Osteoblast (primary cell): ENCODE measurements at regions not wholly inside any gene's neighbourhood (a gene's known extent, or its start where the extent isn't known, plus 50 kb on each side); places are given as distances from the start of the nearest gene placed in this dataset.

Experiments used
- DNase-seq: peaks from one replicate; pipeline ENCODE4 v3.0.0; 2011; ENCODE audit warnings: low spot score, mixed read lengths; ENCODE audit not compliant: insufficient read length; ENCODE audit errors: missing footprints
- H2AFZ ChIP-seq: 2 replicates; pipeline ENCODE4 v1.6.0; 2011; ENCODE audit warnings: mild to moderate bottlenecking, low read length
- H3K27ac ChIP-seq: 2 replicates; pipeline ENCODE4 v1.5.1; 2011; ENCODE audit warnings: mild to moderate bottlenecking, low read depth, low read length, moderate library complexity
- H3K27me3 ChIP-seq: 2 replicates; pipeline ENCODE4 v1.6.0; 2012; ENCODE audit warnings: mild to moderate bottlenecking, control low read depth, inconsistent platforms, low read length, moderate library complexity; ENCODE audit not compliant: insufficient read depth
- H3K36me3 ChIP-seq: 2 replicates; pipeline ENCODE4 v1.5.1; 2011; ENCODE audit warnings: mild to moderate bottlenecking, low read length, control low read depth, moderate library complexity; ENCODE audit not compliant: insufficient read depth
- H3K4me1 ChIP-seq: 2 replicates; pipeline ENCODE4 v1.5.1; 2011; ENCODE audit warnings: mild to moderate bottlenecking, low read length, control low read depth, moderate library complexity; ENCODE audit not compliant: insufficient read depth
- H3K4me2 ChIP-seq: 2 replicates; pipeline ENCODE4 v1.6.0; 2011; ENCODE audit warnings: mild to moderate bottlenecking, low read length; ENCODE audit not compliant: insufficient read depth
- H3K4me3 ChIP-seq: fragments of 200-600 bp; sonication (generic); 3 replicates; pipeline ENCODE4 v1.5.1; 2012; ENCODE audit warnings: mild to moderate bottlenecking, low read length, inconsistent platforms; ENCODE audit not compliant: insufficient read depth
- H3K79me2 ChIP-seq: 2 replicates; pipeline ENCODE4 v1.6.0; 2012; ENCODE audit warnings: mild to moderate bottlenecking, low read length, control low read depth, inconsistent platforms; ENCODE audit not compliant: insufficient read depth
- H3K9me3 ChIP-seq: 2 replicates; pipeline ENCODE4 v1.5.1; 2011; ENCODE audit warnings: low read depth, low read length, control low read depth
- H4K20me1 ChIP-seq: 2 replicates; pipeline ENCODE4 v1.6.0; 2012; ENCODE audit warnings: mild to moderate bottlenecking, low read length, control low read depth; ENCODE audit not compliant: insufficient read depth
- CTCF ChIP-seq: IDR thresholded peaks from 2 replicates; pipeline ENCODE4 v1.5.1; 2011; ENCODE audit warnings: mild to moderate bottlenecking, low read depth, low read length, moderate library complexity; ENCODE audit errors: extremely low read depth

GRCh38 chr2:122056853-122057252 lies 301.4 kb downstream of the TSN start:
- TF ChIP-seq CTCF, result no peak
- Histone ChIP-seq H4K20me1 (no peaks in the 10 kb centered on the region), H3K79me2 (no peaks in the 10 kb centered on the region), H2AFZ (no peak overlapping the region), H3K4me2 (no peak overlapping the region), H3K36me3 (no peaks in the 10 kb centered on the region), H3K27me3 (no peaks in the 10 kb centered on the region), H3K9me3 (no peaks in the 10 kb centered on the region), H3K4me1 (peaks cover 4% of the 10 kb centered on the region), H3K27ac (no peak overlapping the region), H3K4me3 (no peak overlapping the region)
- no peak for DNase-seq

DNA sequence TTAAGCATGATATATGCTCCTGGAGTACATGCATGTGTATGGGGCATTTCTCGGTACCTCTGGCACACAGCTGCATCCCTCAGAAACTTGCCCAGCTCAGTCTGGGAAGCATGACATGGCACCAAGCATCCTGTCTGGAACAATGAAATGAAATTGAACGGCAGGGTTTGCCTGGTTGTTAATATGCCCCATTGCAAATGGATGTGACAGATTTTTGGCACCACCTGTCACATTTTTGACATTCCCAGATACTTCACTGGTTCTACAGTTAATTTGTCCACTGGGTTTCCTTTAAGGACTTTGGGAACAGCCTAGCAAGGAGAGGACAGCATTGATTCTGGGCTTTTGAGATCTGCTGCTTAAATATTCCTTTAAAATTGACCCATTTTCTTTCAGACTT lies 305.8 kb downstream of the TSN start:
- H3K79me2 ChIP-seq, result no peaks in the 10 kb centered on the region
- H3K27ac ChIP-seq, result no peak overlapping the region
- no peak overlapping the region for H2AFZ ChIP-seq
- H3K9me3 ChIP-seq, result no peaks in the 10 kb centered on the region
- no peak overlapping the region for H3K4me2 ChIP-seq
- no peak overlapping the region for H3K4me3 ChIP-seq
- H3K36me3 ChIP-seq, result no peaks in the 10 kb centered on the region
- TF ChIP-seq CTCF, result no peak
- DNase-seq, result no peak
- H4K20me1 ChIP-seq, result no peaks in the 10 kb centered on the region
- H3K27me3 ChIP-seq, result no peaks in the 10 kb centered on the region
- H3K4me1 ChIP-seq, result peaks cover 4% of the 10 kb centered on the region

DNA sequence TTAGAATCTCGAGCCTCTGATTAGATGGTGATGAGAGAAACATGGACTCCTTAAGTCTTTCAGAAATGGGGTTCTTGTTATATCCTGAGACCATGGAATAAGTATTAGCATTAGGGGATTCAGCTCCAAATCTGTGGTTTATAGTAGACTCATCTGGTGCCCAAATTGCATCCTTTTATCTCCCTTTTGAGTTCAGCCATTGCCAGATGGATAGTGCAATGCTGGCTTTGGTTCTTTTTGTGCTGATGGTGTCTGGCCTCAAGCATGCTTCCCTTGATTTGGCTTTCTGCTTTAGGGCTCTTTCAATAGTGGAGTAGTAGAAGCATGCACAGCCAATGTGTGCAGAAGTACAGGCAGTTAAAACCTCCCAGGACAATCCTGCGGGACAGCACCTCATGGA lies 306.4 kb downstream of the TSN start:
- H4K20me1 ChIP-seq, result no peaks in the 10 kb centered on the region
- TF ChIP-seq CTCF, result no peak
- H3K4me1 ChIP-seq, result peaks cover 4% of the 10 kb centered on the region
- H3K79me2 ChIP-seq, result no peaks in the 10 kb centered on the region
- no peak overlapping the region for H3K4me2 ChIP-seq
- no peaks in the 10 kb centered on the region for H3K9me3 ChIP-seq
- no peak for DNase-seq
- H3K27ac ChIP-seq, result no peak overlapping the region
- no peak overlapping the region for H3K4me3 ChIP-seq
- no peak overlapping the region for H2AFZ ChIP-seq
- no peaks in the 10 kb centered on the region for H3K36me3 ChIP-seq
- H3K27me3 ChIP-seq, result no peaks in the 10 kb centered on the region

DNA sequence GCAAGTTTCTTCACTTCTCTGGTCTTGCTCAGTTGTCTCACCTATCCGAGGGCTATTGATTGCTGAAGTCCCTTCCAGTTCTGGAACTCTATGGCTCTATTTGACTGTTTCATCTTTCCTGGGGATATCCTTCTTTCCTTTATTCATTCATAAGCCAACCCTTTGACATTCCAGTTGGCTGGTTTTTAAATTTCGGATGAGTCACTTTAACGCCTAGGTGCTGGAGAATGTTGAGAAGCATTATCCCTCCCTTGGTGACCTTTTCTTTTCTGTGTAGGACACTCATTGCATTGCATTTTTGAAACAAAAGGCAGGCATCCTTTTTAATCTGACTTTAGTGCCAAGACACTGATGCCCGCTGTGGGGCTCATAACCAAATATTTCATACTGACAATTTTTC lies 307.1 kb downstream of the TSN start:
- H4K20me1 ChIP-seq, result no peaks in the 10 kb centered on the region
- DNase-seq, result no peak
- H3K4me1 ChIP-seq, result no peaks in the 10 kb centered on the region
- H3K4me3 ChIP-seq, result no peak overlapping the region
- H3K9me3 ChIP-seq, result no peaks in the 10 kb centered on the region
- H3K27ac ChIP-seq, result no peak overlapping the region
- H3K27me3 ChIP-seq, result no peaks in the 10 kb centered on the region
- H3K36me3 ChIP-seq, result no peaks in the 10 kb centered on the region
- no peak overlapping the region for H2AFZ ChIP-seq
- H3K4me2 ChIP-seq, result no peak overlapping the region
- H3K79me2 ChIP-seq, result no peaks in the 10 kb centered on the region
- TF ChIP-seq CTCF, result no peak
